Keratinocyte (primary cell): ENCODE measurements at regions not wholly inside any gene's neighbourhood (a gene's known extent, or its start where the extent isn't known, plus 50 kb on each side); places are given as distances from the start of the nearest gene placed in this dataset.

Experiments
- CTCF ChIP-seq, 3 experiments: IDR thresholded peaks in 1 of 3; conservative IDR thresholded peaks in 1 of 3; optimal IDR thresholded peaks in 1 of 3; 2 replicates in 2 of 3; 3 replicates in 1 of 3; pipeline versions ENCODE3 to v1.5.1; 2011; ENCODE audit warnings: low read length in 3 of 3, mild to moderate bottlenecking in 3 of 3, moderate library complexity in 2 of 3, control low read depth in 1 of 3, inconsistent platforms in 1 of 3; ENCODE audit not compliant: insufficient read depth in 2 of 3; ENCODE audit errors: extremely low read depth in 1 of 3
- EZH2 ChIP-seq: IDR thresholded peaks from one replicate; pipeline ENCODE4 v1.6.1; 2012; ENCODE audit warnings: inconsistent platforms, mild to moderate bottlenecking, low read length, moderate library complexity

- TF ChIP-seq CTCF (optimal IDR thresholded peaks at IDR 0.05 in 1 of 3, IDR thresholded peaks at IDR 0.05 in 1 of 3, conservative IDR thresholded peaks at IDR 0.05 in 1 of 3; ENCODE audit: extremely low read depth in 1 of 3, insufficient read depth in 2 of 3, low read length in 3 of 3) (no peak), EZH2 (no peak)
Measured at GRCh38 chr7:35353481-35353880, 99.6 kb upstream of the TBX20 start.
